ENCODE measurements at regions not wholly inside any gene's neighbourhood (a gene's known extent, or its start where the extent isn't known, plus 50 kb on each side); places are given as distances from the start of the nearest gene placed in this dataset.

GRCh38 chr2:3112553-3112952, 265.1 kb downstream of the EIPR1 start:
- H3K23me2 ChIP-seq (ENCODE audit: low read depth, low read length), result no peaks in the 10 kb centered on the region; the same call in 1 of the 2 replicates
- H3K56ac ChIP-seq (replicated peaks; ENCODE audit: insufficient read length, low read depth, low read length), result no peak overlapping the region
- DNase-seq (ENCODE audit: low read depth in 1 of 2, low spot score in 2 of 2) (no peak), FAIRE-seq (no peak)
- no peak overlapping the region for H2BK15ac ChIP-seq (ENCODE audit: low read length)
- ChIA-PET CTCF (ENCODE audit: partially characterized antibody) (no interaction called here), POLR2A (ENCODE audit: partially characterized antibody) (no interaction called here)
- no peak overlapping the region for H2BK5ac ChIP-seq (ENCODE audit: low read depth, low read length)
- H2BK12ac ChIP-seq (ENCODE audit: low read depth, low read length), result no peak overlapping the region
- H3K18ac ChIP-seq (ENCODE audit: extremely low read depth, low read length), result no peak overlapping the region
- no peak overlapping the region for H2AFZ ChIP-seq (ENCODE audit: low read length)
- H3K4ac ChIP-seq (replicated peaks; ENCODE audit: insufficient read length, low read depth, low read length), result no peak overlapping the region
- H3K23ac ChIP-seq (ENCODE audit: insufficient read length), result no peak overlapping the region
- WGBS, 2 experiments (ENCODE audit: extremely low coverage in 1 of 2, insufficient coverage in 1 of 2, insufficient read length in 1 of 2, insufficient replicate concordance in 2 of 2, low coverage in 1 of 2, low lambda C conversion rate in 2 of 2, missing lambda C conversion rate in 1 of 2), result 90% methylated on average over 10 of the region's 10 CpGs; no CpG with 5 or more reads in 1 of the 2 experiments
- no peak overlapping the region for H3K27ac ChIP-seq (ENCODE audit: low read depth, low read length)
- H4K8ac ChIP-seq (ENCODE audit: extremely low read depth, insufficient read depth, low read length), result no peak overlapping the region
- peaks cover 0 to 9% of the 10 kb centered on the region in 2 experiments for H4K20me1 ChIP-seq (replicated peaks in 1 of 2; ENCODE audit: control insufficient read depth in 1 of 2, insufficient read depth in 2 of 2, low read length in 2 of 2)
- peaks cover 0 to 6% (median 0%) of the 10 kb centered on the region in 4 experiments; a peak in 1 of 8 replicates for H3K36me3 ChIP-seq (ENCODE audit: control insufficient read depth in 2 of 4, insufficient read depth in 4 of 4, low read length in 3 of 4)
- H3K4me1 ChIP-seq (replicated peaks in 1 of 4; ENCODE audit: control insufficient read depth in 3 of 4, insufficient read depth in 4 of 4, low read length in 3 of 4), result 0 out of 7 replicates have a peak, but pooled peaks cover 0 to 2% (median 0%) of the 10 kb centered on the region in 4 experiments
- peaks cover 0 to 9% of the 10 kb centered on the region in 2 experiments; a peak in 2 of 4 replicates for H3K9me3 ChIP-seq (ENCODE audit: insufficient read depth in 2 of 2, low read depth in 1 of 2, low read length in 1 of 2)
- no peak overlapping the region for H2BK20ac ChIP-seq (ENCODE audit: low read length)
- no peak overlapping the region for H3K4me2 ChIP-seq (ENCODE audit: insufficient read depth in 1 of 2, low read depth in 2 of 2, low read length in 2 of 2)
- peaks cover 0 to 9% of the 10 kb centered on the region in 2 experiments; a peak in 2 of 4 replicates for H3K79me2 ChIP-seq (ENCODE audit: control insufficient read depth in 1 of 2, insufficient read depth in 2 of 2, low read length in 2 of 2)
- no peak overlapping the region for H3K14ac ChIP-seq (ENCODE audit: insufficient read length)
- H3K4me3 ChIP-seq (ENCODE audit: extremely low read depth in 1 of 4, insufficient read depth in 2 of 4, low read depth in 3 of 4, low read length in 4 of 4), result no peak overlapping the region
- H3K79me1 ChIP-seq (ENCODE audit: low read depth, low read length), result no peaks in the 10 kb centered on the region
- H3K27me3 ChIP-seq (replicated peaks in 1 of 4; ENCODE audit: control insufficient read depth in 3 of 4, extremely low read depth in 1 of 4, insufficient read depth in 3 of 4, low read length in 3 of 4), result no peaks in the 10 kb centered on the region
- no peak overlapping the region for H2BK120ac ChIP-seq (replicated peaks; ENCODE audit: low read depth, low read length)
- no peak overlapping the region for H4K5ac ChIP-seq (ENCODE audit: insufficient read length, low read depth, low read length)
- H3K9ac ChIP-seq (replicated peaks in 1 of 4; ENCODE audit: extremely low read depth in 1 of 4, low read depth in 3 of 4, low read length in 3 of 4), result no peak overlapping the region
- no peak overlapping the region for H4K91ac ChIP-seq (replicated peaks; ENCODE audit: insufficient read length, low read length)
- H2AK5ac ChIP-seq (ENCODE audit: low read depth, low read length), result no peak overlapping the region
- TF ChIP-seq PHF8 (conservative IDR thresholded peaks at IDR 0.05; ENCODE audit: low read depth, low read length), result no peak
- no peak for TF ChIP-seq CBX5 (IDR thresholded peaks at IDR 0.05; ENCODE audit: low read depth, low read length)
- TF ChIP-seq KDM1A (IDR thresholded peaks at IDR 0.05; ENCODE audit: borderline replicate concordance, low read length), result no peak
- TF ChIP-seq POLR2A (IDR thresholded peaks at IDR 0.05; ENCODE audit: control extremely low read depth in 1 of 2, low read depth in 2 of 2, low read length in 2 of 2), result no peak
- TF ChIP-seq CREB1 (IDR thresholded peaks at IDR 0.05), result no peak
- no peak for TF ChIP-seq FOSL1 (IDR thresholded peaks at IDR 0.05; ENCODE audit: insufficient read depth, low read depth, low read length)
- no peak for TF ChIP-seq RNF2 (IDR thresholded peaks at IDR 0.05; ENCODE audit: borderline replicate concordance, low read depth, low read length, missing control alignments, poor library complexity, severe bottlenecking)
- TF ChIP-seq POLR2AphosphoS5 (IDR thresholded peaks at IDR 0.05; ENCODE audit: low read depth, low read length), result no peak
- no peak for TF ChIP-seq CTBP2 (IDR thresholded peaks at IDR 0.05; ENCODE audit: borderline replicate concordance, insufficient read depth, insufficient read length, low read length)
- TF ChIP-seq YY1 (IDR thresholded peaks at IDR 0.05; ENCODE audit: low read depth, low read length), result no peak
- TF ChIP-seq TAF7 (optimal IDR thresholded peaks at IDR 0.05; ENCODE audit: borderline replicate concordance, low read depth, low read length), result no peak
- TF ChIP-seq BCL11A (IDR thresholded peaks at IDR 0.05; ENCODE audit: low read depth in 2 of 2, low read length in 2 of 2), result no peak
- TF ChIP-seq CHD2 (IDR thresholded peaks at IDR 0.05; ENCODE audit: low read length), result no peak
- TF ChIP-seq TAF1 (IDR thresholded peaks at IDR 0.05; ENCODE audit: low read depth, low read length), result no peak
- no peak for TF ChIP-seq POU5F1 (IDR thresholded peaks at IDR 0.05; ENCODE audit: low read depth, low read length)
- no peak for TF ChIP-seq SIRT6 (IDR thresholded peaks at IDR 0.05; ENCODE audit: low read length)

All from H1 (cell line).